ENCODE measurements at regions not wholly inside any gene's neighbourhood (a gene's known extent, or its start where the extent isn't known, plus 50 kb on each side); places are given as distances from the start of the nearest gene placed in this dataset.

- Histone ChIP-seq H3K36me3 (ENCODE audit: insufficient read depth) (no peaks in the 10 kb centered on the region), H3K27ac (ENCODE audit: low read depth) (no peak overlapping the region), H3K79me2 (replicated peaks; ENCODE audit: insufficient read depth) (no peaks in the 10 kb centered on the region), H3K4me2 (no peak overlapping the region), H3F3A (replicated peaks; ENCODE audit: low read depth) (no peaks in the 10 kb centered on the region), H3K4me1 (ENCODE audit: insufficient read depth) (no peaks in the 10 kb centered on the region), H3K27me3 (ENCODE audit: insufficient read depth) (no peaks in the 10 kb centered on the region), H2AFZ (no peak overlapping the region), H4K20me1 (replicated peaks; ENCODE audit: insufficient read depth) (no peaks in the 10 kb centered on the region), H3K4me3 (no peak overlapping the region), H3K9me2 (ENCODE audit: insufficient read depth) (no peaks in the 10 kb centered on the region)
- Mint-ChIP-seq H3K4me3 (no peak overlapping the region), H3K27ac (no peak overlapping the region), H3K4me1 (no peaks in the 10 kb centered on the region), H3K36me3 (ENCODE audit: low read depth) (no peaks in the 10 kb centered on the region), H3K27me3 (ENCODE audit: insufficient read depth, low read depth, poor library complexity) (no peaks in the 10 kb centered on the region), H3K9me3 (no peaks in the 10 kb centered on the region)
- TF ChIP-seq JUNB (IDR thresholded peaks at IDR 0.05; ENCODE audit: unreplicated experiment) (no peak), CREB1 (CRISPR knock-in tag; IDR thresholded peaks at IDR 0.05; ENCODE audit: low read depth) (no peak), CTCF (conservative IDR thresholded peaks at IDR 0.05; ENCODE audit: low read depth in 2 of 2) (no peak), ETS1 (IDR thresholded peaks at IDR 0.05) (no peak), STAT1 (IDR thresholded peaks at IDR 0.05; ENCODE audit: unreplicated experiment) (no peak), EZH2phosphoT487 (IDR thresholded peaks at IDR 0.05; ENCODE audit: unreplicated experiment) (no peak), ZNF462 (CRISPR knock-in tag; IDR thresholded peaks at IDR 0.05) (no peak), REST (IDR thresholded peaks at IDR 0.05; ENCODE audit: unreplicated experiment) (no peak), EZH2 (IDR thresholded peaks at IDR 0.05; ENCODE audit: low read depth, unreplicated experiment) (no peak), NANOG (IDR thresholded peaks at IDR 0.05; ENCODE audit: borderline replicate concordance) (no peak), ZNF331 (CRISPR knock-in tag; IDR thresholded peaks at IDR 0.05; ENCODE audit: low read depth) (no peak), ZNF114 (CRISPR knock-in tag; IDR thresholded peaks at IDR 0.05) (no peak), POLR2AphosphoS5 (IDR thresholded peaks at IDR 0.05; ENCODE audit: low read depth) (no peak)
- DNase-seq (ENCODE audit: low spot score): no peak
- ATAC-seq: no peak
Observed at GRCh38 chrX:9394212-9394611, 70.6 kb upstream of the TBL1X start.

Data from GM23338 (cell line).